ENCODE measurements at regions not wholly inside any gene's neighbourhood (a gene's known extent, or its start where the extent isn't known, plus 50 kb on each side); places are given as distances from the start of the nearest gene placed in this dataset.
A peak's percentile ranks its signal among the peaks of the same experiment; 100 is the strongest.

DNA sequence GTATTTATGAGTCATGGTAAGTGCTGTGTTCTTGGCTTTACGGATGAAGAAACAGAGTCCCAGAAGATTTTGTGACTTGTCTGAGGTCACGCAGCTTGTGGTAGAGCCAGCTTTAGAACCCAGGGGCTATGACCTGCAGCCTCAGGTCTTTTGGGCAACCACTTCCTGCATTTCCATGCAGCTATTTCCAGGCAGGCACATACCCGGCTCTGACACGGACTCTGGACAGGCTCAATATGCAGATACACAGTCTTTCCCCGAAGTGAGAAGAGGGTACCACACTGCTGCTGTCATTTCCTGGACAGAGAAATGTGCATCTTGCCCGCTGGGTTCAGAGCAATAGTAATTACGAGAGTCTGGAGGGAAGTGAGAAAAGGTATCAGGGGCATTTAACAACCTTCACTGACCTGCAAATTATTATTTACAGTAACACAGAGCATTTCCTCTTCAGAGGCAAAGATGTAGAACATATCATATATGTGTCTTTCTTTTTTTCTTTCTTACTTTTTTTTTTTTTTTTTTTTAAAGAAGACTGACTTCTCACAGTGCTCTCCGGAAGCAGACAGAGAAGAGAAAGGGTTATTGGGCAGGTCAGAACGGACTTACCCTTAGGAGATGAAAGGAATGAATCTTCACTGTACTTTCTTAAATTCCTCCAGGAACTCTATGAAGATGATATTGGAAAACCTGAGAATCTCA is 185.1 kb downstream of the CLIC5 start:
- no peaks in the 10 kb centered on the region for H3K36me3 ChIP-seq (ENCODE audit: control insufficient read depth, insufficient read depth, low read length)
- DNase-seq = no peak
- H3K4me3 ChIP-seq (ENCODE audit: insufficient read depth, low read depth, low read length, poor library complexity, severe bottlenecking) = peak overlapping the region; percentile 32
- H3K9me3 ChIP-seq (ENCODE audit: control insufficient read depth, low read length) = no peaks in the 10 kb centered on the region
- H3K4me1 ChIP-seq (ENCODE audit: control insufficient read depth, insufficient read depth, low read length, poor library complexity, severe bottlenecking) = peaks cover 3% of the 10 kb centered on the region
- no peak overlapping the region for H3K27ac ChIP-seq (ENCODE audit: insufficient read depth, low read length, poor library complexity, severe bottlenecking)
- H3K27me3 ChIP-seq (replicated peaks; ENCODE audit: control insufficient read depth, insufficient read depth, low read length, poor library complexity, severe bottlenecking) = no peaks in the 10 kb centered on the region

GRCh38 chr6:45829873-45830272 is 185.8 kb downstream of the CLIC5 start:
- DNase-seq = no peak
- Histone ChIP-seq H3K36me3 (ENCODE audit: control insufficient read depth, insufficient read depth, low read length) (no peaks in the 10 kb centered on the region), H3K4me3 (ENCODE audit: insufficient read depth, low read depth, low read length, poor library complexity, severe bottlenecking) (no peak overlapping the region), H3K27me3 (replicated peaks; ENCODE audit: control insufficient read depth, insufficient read depth, low read length, poor library complexity, severe bottlenecking) (no peaks in the 10 kb centered on the region), H3K4me1 (ENCODE audit: control insufficient read depth, insufficient read depth, low read length, poor library complexity, severe bottlenecking) (peaks cover 3% of the 10 kb centered on the region), H3K27ac (ENCODE audit: insufficient read depth, low read length, poor library complexity, severe bottlenecking) (no peak overlapping the region), H3K9me3 (ENCODE audit: control insufficient read depth, low read length) (no peaks in the 10 kb centered on the region)

DNA sequence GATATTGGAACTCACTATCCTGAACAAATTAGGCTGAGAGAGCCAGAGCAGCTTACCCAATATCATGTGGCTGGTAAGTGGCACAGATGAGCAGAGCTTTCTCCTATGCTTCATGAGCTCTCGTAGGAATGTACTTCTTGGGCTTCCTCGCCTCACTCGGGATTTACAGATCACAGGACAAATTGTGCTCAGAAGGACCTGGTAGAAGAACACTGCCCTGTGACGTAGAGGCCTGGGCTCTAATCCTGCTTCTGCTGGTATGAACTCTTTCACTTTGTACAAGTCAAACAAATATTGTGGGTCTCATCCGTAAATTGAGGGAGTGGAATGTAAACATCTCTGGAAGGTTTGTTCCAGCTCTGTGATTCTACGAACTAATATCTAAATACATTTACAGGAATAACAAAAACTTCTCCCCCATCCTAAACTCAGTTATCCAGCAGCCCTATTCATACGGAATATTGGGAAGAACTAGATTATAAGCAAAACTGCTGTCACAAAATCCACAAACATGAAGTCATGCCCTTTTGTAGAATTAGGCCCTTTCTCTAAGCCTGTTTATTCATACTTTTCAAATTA is 187.6 kb downstream of the CLIC5 start:
- no peaks in the 10 kb centered on the region for H3K36me3 ChIP-seq (ENCODE audit: control insufficient read depth, insufficient read depth, low read length)
- no peak for DNase-seq
- H3K9me3 ChIP-seq (ENCODE audit: control insufficient read depth, low read length) = no peaks in the 10 kb centered on the region
- no peak overlapping the region for H3K27ac ChIP-seq (ENCODE audit: insufficient read depth, low read length, poor library complexity, severe bottlenecking)
- no peaks in the 10 kb centered on the region for H3K27me3 ChIP-seq (replicated peaks; ENCODE audit: control insufficient read depth, insufficient read depth, low read length, poor library complexity, severe bottlenecking)
- peaks cover 3% of the 10 kb centered on the region for H3K4me1 ChIP-seq (ENCODE audit: control insufficient read depth, insufficient read depth, low read length, poor library complexity, severe bottlenecking)
- H3K4me3 ChIP-seq (ENCODE audit: insufficient read depth, low read depth, low read length, poor library complexity, severe bottlenecking) = no peak overlapping the region

DNA sequence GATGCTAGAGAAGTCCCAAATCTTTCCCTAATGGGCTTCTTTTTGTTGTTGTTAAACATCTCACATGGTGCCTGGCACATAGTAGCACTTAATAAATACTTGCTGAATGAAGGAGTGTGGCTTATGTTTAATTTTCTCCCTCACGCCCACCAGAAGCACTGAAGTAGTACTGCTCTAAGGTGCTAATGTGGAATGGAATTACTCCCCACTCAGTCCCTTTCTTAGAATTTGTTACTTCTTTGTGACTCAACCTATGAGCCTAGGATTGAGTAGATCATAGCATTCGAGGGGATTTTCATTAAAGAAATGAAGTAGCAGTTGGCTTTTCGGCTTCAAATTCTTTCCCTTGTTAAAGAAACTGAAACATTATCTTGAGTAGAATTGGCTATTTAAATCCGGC is 192.8 kb downstream of the CLIC5 start:
- Histone ChIP-seq H3K4me1 (ENCODE audit: control insufficient read depth, insufficient read depth, low read length, poor library complexity, severe bottlenecking) (no peaks in the 10 kb centered on the region), H3K36me3 (ENCODE audit: control insufficient read depth, insufficient read depth, low read length) (no peaks in the 10 kb centered on the region), H3K9me3 (ENCODE audit: control insufficient read depth, low read length) (no peaks in the 10 kb centered on the region), H3K27me3 (replicated peaks; ENCODE audit: control insufficient read depth, insufficient read depth, low read length, poor library complexity, severe bottlenecking) (no peaks in the 10 kb centered on the region), H3K27ac (ENCODE audit: insufficient read depth, low read length, poor library complexity, severe bottlenecking) (no peak overlapping the region), H3K4me3 (ENCODE audit: insufficient read depth, low read depth, low read length, poor library complexity, severe bottlenecking) (no peak overlapping the region)
- DNase-seq = no peak

GRCh38 chr6:45822246-45822812 is 193.3 kb downstream of the CLIC5 start:
- Histone ChIP-seq H3K36me3 (ENCODE audit: control insufficient read depth, insufficient read depth, low read length) (no peaks in the 10 kb centered on the region), H3K4me3 (ENCODE audit: insufficient read depth, low read depth, low read length, poor library complexity, severe bottlenecking) (no peak overlapping the region), H3K27me3 (replicated peaks; ENCODE audit: control insufficient read depth, insufficient read depth, low read length, poor library complexity, severe bottlenecking) (no peaks in the 10 kb centered on the region), H3K27ac (ENCODE audit: insufficient read depth, low read length, poor library complexity, severe bottlenecking) (no peak overlapping the region), H3K4me1 (ENCODE audit: control insufficient read depth, insufficient read depth, low read length, poor library complexity, severe bottlenecking) (no peaks in the 10 kb centered on the region), H3K9me3 (ENCODE audit: control insufficient read depth, low read length) (no peaks in the 10 kb centered on the region)
- DNase-seq = no peak

DNA sequence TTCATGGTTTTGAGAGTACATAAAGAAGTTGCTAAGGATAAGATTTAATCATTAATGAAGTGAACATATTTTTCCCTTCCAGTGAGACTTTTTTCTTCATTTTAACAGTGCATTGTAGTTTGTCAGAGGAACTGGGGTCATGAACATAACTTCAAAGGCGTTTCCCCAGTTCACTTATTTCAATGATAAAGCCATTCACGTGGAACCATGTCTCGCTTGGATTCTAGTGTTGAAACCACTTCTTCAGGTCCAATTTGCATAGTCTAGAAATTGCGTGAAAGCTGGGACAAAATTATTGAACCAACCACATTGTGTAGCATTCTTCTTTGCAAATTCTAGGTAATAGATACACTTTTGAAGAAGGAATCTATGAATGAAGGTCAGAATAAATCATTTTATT is 197.0 kb downstream of the CLIC5 start:
- Histone ChIP-seq H3K27me3 (replicated peaks; ENCODE audit: control insufficient read depth, insufficient read depth, low read length, poor library complexity, severe bottlenecking) (no peaks in the 10 kb centered on the region), H3K36me3 (ENCODE audit: control insufficient read depth, insufficient read depth, low read length) (no peaks in the 10 kb centered on the region), H3K27ac (ENCODE audit: insufficient read depth, low read length, poor library complexity, severe bottlenecking) (no peak overlapping the region), H3K4me3 (ENCODE audit: insufficient read depth, low read depth, low read length, poor library complexity, severe bottlenecking) (no peak overlapping the region), H3K4me1 (ENCODE audit: control insufficient read depth, insufficient read depth, low read length, poor library complexity, severe bottlenecking) (no peaks in the 10 kb centered on the region), H3K9me3 (ENCODE audit: control insufficient read depth, low read length) (no peaks in the 10 kb centered on the region)
- no peak for DNase-seq

DNA sequence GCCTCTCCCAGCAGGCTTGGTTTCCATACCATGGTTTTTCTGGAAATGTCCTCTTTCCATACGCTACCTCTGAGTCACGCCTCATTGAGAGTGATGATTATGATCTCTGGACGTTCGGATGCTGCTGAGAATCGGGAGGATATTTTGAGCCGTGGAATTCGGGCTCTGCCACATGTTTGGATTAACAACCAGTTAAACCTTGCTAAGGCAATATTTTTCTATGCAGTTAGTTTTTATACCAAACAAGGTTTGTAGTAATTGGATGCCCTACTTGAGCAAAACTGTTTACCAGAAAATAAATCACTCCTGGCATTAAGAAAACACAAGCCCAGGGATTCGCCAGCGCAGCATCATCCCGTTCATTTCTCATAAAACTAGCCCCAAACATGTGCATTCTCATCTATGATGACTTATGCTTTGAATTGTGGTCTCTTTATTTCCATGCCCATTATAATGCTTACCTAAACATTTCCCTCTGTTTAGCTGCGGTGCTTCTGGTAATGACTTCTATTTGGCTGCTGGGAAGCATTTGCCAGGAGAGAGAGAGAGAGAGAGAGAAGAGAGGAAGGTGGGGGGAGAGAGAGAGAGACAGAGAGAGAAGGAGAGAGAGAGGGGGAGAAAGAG is 198.9 kb downstream of the CLIC5 start:
- Histone ChIP-seq H3K4me1 (ENCODE audit: control insufficient read depth, insufficient read depth, low read length, poor library complexity, severe bottlenecking) (no peaks in the 10 kb centered on the region), H3K27ac (ENCODE audit: insufficient read depth, low read length, poor library complexity, severe bottlenecking) (no peak overlapping the region), H3K27me3 (replicated peaks; ENCODE audit: control insufficient read depth, insufficient read depth, low read length, poor library complexity, severe bottlenecking) (peaks cover 3% of the 10 kb centered on the region)

DNA sequence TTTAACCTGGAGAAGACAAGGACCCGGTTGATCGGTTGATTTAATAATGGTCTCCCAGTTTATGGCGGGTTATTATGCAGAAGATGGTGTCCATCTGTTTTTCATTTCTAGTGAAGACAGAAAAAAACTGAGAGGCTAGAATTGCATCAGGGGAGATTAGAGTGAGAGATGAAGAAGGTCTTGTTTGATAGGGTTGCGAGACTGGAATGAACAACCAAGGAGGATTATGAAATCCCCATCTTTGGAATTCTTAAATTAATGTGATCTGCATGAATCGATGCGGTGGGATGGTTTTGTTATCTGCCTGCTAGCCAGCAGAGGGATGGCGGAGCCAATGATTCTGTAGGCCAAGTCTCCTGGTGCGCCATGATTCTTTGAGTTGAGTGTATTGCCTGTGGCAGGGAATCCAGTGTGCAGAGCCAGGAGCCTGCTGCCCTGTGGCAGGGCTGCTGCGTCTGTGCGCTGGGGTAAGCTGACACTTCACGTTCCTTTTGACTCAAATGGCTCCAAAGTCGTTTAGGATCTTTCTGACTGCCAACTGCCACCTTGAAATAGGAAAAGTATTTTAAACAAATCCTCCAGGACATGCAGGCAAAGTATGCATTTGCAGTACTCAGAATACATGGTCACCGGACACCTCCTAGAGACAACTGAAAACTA is 200.1 kb downstream of the CLIC5 start:
- no peaks in the 10 kb centered on the region for H3K9me3 ChIP-seq (ENCODE audit: control insufficient read depth, low read length)
- no peaks in the 10 kb centered on the region for H3K4me1 ChIP-seq (ENCODE audit: control insufficient read depth, insufficient read depth, low read length, poor library complexity, severe bottlenecking)
- no peak overlapping the region for H3K4me3 ChIP-seq (ENCODE audit: insufficient read depth, low read depth, low read length, poor library complexity, severe bottlenecking)
- H3K36me3 ChIP-seq (ENCODE audit: control insufficient read depth, insufficient read depth, low read length) = no peaks in the 10 kb centered on the region
- peaks cover 3% of the 10 kb centered on the region for H3K27me3 ChIP-seq (replicated peaks; ENCODE audit: control insufficient read depth, insufficient read depth, low read length, poor library complexity, severe bottlenecking)
- no peak for DNase-seq
- no peak overlapping the region for H3K27ac ChIP-seq (ENCODE audit: insufficient read depth, low read length, poor library complexity, severe bottlenecking)

More for the DNA sequence above, 198.9 kb downstream of the CLIC5 start:
- no peak for DNase-seq
- Histone ChIP-seq H3K4me3 (ENCODE audit: insufficient read depth, low read depth, low read length, poor library complexity, severe bottlenecking) (no peak overlapping the region), H3K36me3 (ENCODE audit: control insufficient read depth, insufficient read depth, low read length) (no peaks in the 10 kb centered on the region), H3K9me3 (ENCODE audit: control insufficient read depth, low read length) (no peaks in the 10 kb centered on the region)

- H3K27ac ChIP-seq (ENCODE audit: insufficient read depth, low read length, poor library complexity, severe bottlenecking) = no peak overlapping the region
- no peaks in the 10 kb centered on the region for H3K36me3 ChIP-seq (ENCODE audit: control insufficient read depth, insufficient read depth, low read length)
- H3K27me3 ChIP-seq (replicated peaks; ENCODE audit: control insufficient read depth, insufficient read depth, low read length, poor library complexity, severe bottlenecking) = peaks cover 6% of the 10 kb centered on the region
- no peak overlapping the region for H3K4me3 ChIP-seq (ENCODE audit: insufficient read depth, low read depth, low read length, poor library complexity, severe bottlenecking)
- H3K9me3 ChIP-seq (ENCODE audit: control insufficient read depth, low read length) = no peaks in the 10 kb centered on the region
- DNase-seq = no peak
- no peaks in the 10 kb centered on the region for H3K4me1 ChIP-seq (ENCODE audit: control insufficient read depth, insufficient read depth, low read length, poor library complexity, severe bottlenecking)
Measured at GRCh38 chr6:45814772-45815171, 200.9 kb downstream of the CLIC5 start.

- H3K27me3 ChIP-seq (replicated peaks; ENCODE audit: control insufficient read depth, insufficient read depth, low read length, poor library complexity, severe bottlenecking) = peaks cover 6% of the 10 kb centered on the region
- no peaks in the 10 kb centered on the region for H3K36me3 ChIP-seq (ENCODE audit: control insufficient read depth, insufficient read depth, low read length)
- H3K27ac ChIP-seq (ENCODE audit: insufficient read depth, low read length, poor library complexity, severe bottlenecking) = no peak overlapping the region
- H3K4me1 ChIP-seq (ENCODE audit: control insufficient read depth, insufficient read depth, low read length, poor library complexity, severe bottlenecking) = no peaks in the 10 kb centered on the region
- DNase-seq = no peak
- H3K4me3 ChIP-seq (ENCODE audit: insufficient read depth, low read depth, low read length, poor library complexity, severe bottlenecking) = no peak overlapping the region
- no peaks in the 10 kb centered on the region for H3K9me3 ChIP-seq (ENCODE audit: control insufficient read depth, low read length)
Measured at GRCh38 chr6:45813943-45814342, 201.7 kb downstream of the CLIC5 start.
